ENCODE measurements at regions not wholly inside any gene's neighbourhood (a gene's known extent, or its start where the extent isn't known, plus 50 kb on each side); places are given as distances from the start of the nearest gene placed in this dataset.

GRCh38 chr2:164190700-164191099, 430.6 kb downstream of the GRB14 start:
- Histone ChIP-seq H2BK5ac (ENCODE audit: low read depth, low read length) (no peak overlapping the region), H3K4ac (replicated peaks; ENCODE audit: insufficient read length, low read depth, low read length) (no peak overlapping the region), H3K9me3 (ENCODE audit: insufficient read depth in 2 of 2, low read depth in 1 of 2, low read length in 1 of 2) (no peaks in the 10 kb centered on the region), H4K20me1 (replicated peaks in 1 of 2; ENCODE audit: control insufficient read depth in 1 of 2, insufficient read depth in 2 of 2, low read length in 2 of 2) (no peaks in the 10 kb centered on the region), H2AK5ac (ENCODE audit: low read depth, low read length) (no peak overlapping the region), H2BK120ac (replicated peaks; ENCODE audit: low read depth, low read length) (no peak overlapping the region), H3K23me2 (ENCODE audit: low read depth, low read length) (no peaks in the 10 kb centered on the region), H2BK20ac (ENCODE audit: low read length) (no peak overlapping the region), H4K8ac (ENCODE audit: extremely low read depth, insufficient read depth, low read length) (no peak overlapping the region), H3K56ac (replicated peaks; ENCODE audit: insufficient read length, low read depth, low read length) (no peak overlapping the region), H3K18ac (ENCODE audit: extremely low read depth, low read length) (no peak overlapping the region), H2BK12ac (ENCODE audit: low read depth, low read length) (no peak overlapping the region), H3K36me3 (ENCODE audit: control insufficient read depth in 2 of 4, insufficient read depth in 4 of 4, low read length in 3 of 4) (no peaks in the 10 kb centered on the region), H3K14ac (ENCODE audit: insufficient read length) (no peak overlapping the region), H3K79me2 (ENCODE audit: control insufficient read depth in 1 of 2, insufficient read depth in 2 of 2, low read length in 2 of 2) (no peaks in the 10 kb centered on the region), H3K79me1 (ENCODE audit: low read depth, low read length) (no peaks in the 10 kb centered on the region), H3K27ac (ENCODE audit: low read depth, low read length) (no peak overlapping the region), H4K91ac (replicated peaks; ENCODE audit: insufficient read length, low read length) (no peak overlapping the region), H3K9ac (replicated peaks in 1 of 4; ENCODE audit: extremely low read depth in 1 of 4, low read depth in 3 of 4, low read length in 3 of 4) (no peak overlapping the region), H3K23ac (ENCODE audit: insufficient read length) (no peak overlapping the region), H3K4me2 (ENCODE audit: insufficient read depth in 1 of 2, low read depth in 2 of 2, low read length in 2 of 2) (no peak overlapping the region), H2BK15ac (ENCODE audit: low read length) (no peak overlapping the region), H4K5ac (ENCODE audit: insufficient read length, low read depth, low read length) (no peak overlapping the region), H2AFZ (ENCODE audit: low read length) (no peak overlapping the region), H3K4me1 (replicated peaks in 1 of 4; ENCODE audit: control insufficient read depth in 3 of 4, insufficient read depth in 4 of 4, low read length in 3 of 4) (no peaks in the 10 kb centered on the region), H3K27me3 (replicated peaks in 1 of 4; ENCODE audit: control insufficient read depth in 3 of 4, extremely low read depth in 1 of 4, insufficient read depth in 3 of 4, low read length in 3 of 4) (peaks cover 0 to 1% (median 0%) of the 10 kb centered on the region in 4 experiments; a peak in 1 of 7 replicates), H3K4me3 (ENCODE audit: extremely low read depth in 1 of 4, insufficient read depth in 2 of 4, low read depth in 3 of 4, low read length in 4 of 4) (no peak overlapping the region)
- TF ChIP-seq RXRA (IDR thresholded peaks at IDR 0.05; ENCODE audit: insufficient read depth, low read depth, low read length) = no peak
- TF ChIP-seq TAF1 (IDR thresholded peaks at IDR 0.05; ENCODE audit: low read depth, low read length) = no peak
- no peak for TF ChIP-seq SIX5 (IDR thresholded peaks at IDR 0.05; ENCODE audit: low read depth, low read length)
- no peak for TF ChIP-seq BCL11A (IDR thresholded peaks at IDR 0.05; ENCODE audit: low read depth in 2 of 2, low read length in 2 of 2)
- TF ChIP-seq RNF2 (IDR thresholded peaks at IDR 0.05; ENCODE audit: borderline replicate concordance, low read depth, low read length, missing control alignments, poor library complexity, severe bottlenecking) = no peak
- no peak for TF ChIP-seq POU5F1 (IDR thresholded peaks at IDR 0.05; ENCODE audit: low read depth, low read length)
- no peak for TF ChIP-seq HDAC2 (IDR thresholded peaks at IDR 0.05; ENCODE audit: borderline replicate concordance in 1 of 2, low read depth in 2 of 2, low read length in 2 of 2)
- TF ChIP-seq CEBPB (IDR thresholded peaks at IDR 0.05; ENCODE audit: low read depth, low read length) = no peak
- TF ChIP-seq NRF1 (IDR thresholded peaks at IDR 0.05; ENCODE audit: low read depth, low read length) = no peak
- TF ChIP-seq TCF12 (IDR thresholded peaks at IDR 0.05; ENCODE audit: low read depth, low read length) = no peak
- no peak for TF ChIP-seq CHD2 (IDR thresholded peaks at IDR 0.05; ENCODE audit: low read length)
- no peak for TF ChIP-seq CTCF (IDR thresholded peaks at IDR 0.05; ENCODE audit: control extremely low read depth in 1 of 3, insufficient read depth in 1 of 3, low read depth in 1 of 3, low read length in 3 of 3)
- no peak for TF ChIP-seq GTF2F1 (IDR thresholded peaks at IDR 0.05; ENCODE audit: borderline replicate concordance, low read depth, low read length)
- ChIA-PET POLR2A (ENCODE audit: partially characterized antibody) (no interaction called here), CTCF (ENCODE audit: partially characterized antibody) (no interaction called here)
- DNase-seq (ENCODE audit: low read depth in 1 of 2, low spot score in 2 of 2) (no peak), FAIRE-seq (no peak)
- 87% methylated on average over 4 of the region's 4 CpGs; no CpG with 5 or more reads in 1 of the 2 experiments for WGBS, 2 experiments (ENCODE audit: extremely low coverage in 1 of 2, insufficient coverage in 1 of 2, insufficient read length in 1 of 2, insufficient replicate concordance in 2 of 2, low coverage in 1 of 2, low lambda C conversion rate in 2 of 2, missing lambda C conversion rate in 1 of 2)

Measured in H1 (cell line).